ENCODE measurements at regions not wholly inside any gene's neighbourhood (a gene's known extent, or its start where the extent isn't known, plus 50 kb on each side); places are given as distances from the start of the nearest gene placed in this dataset.

- no peak overlapping the region for H3K4me3 ChIP-seq (ENCODE audit: low read depth, low read length)
Observed at GRCh38 chr9:91483835-91484234, 60.2 kb upstream of the NFIL3 start.

DNA sequence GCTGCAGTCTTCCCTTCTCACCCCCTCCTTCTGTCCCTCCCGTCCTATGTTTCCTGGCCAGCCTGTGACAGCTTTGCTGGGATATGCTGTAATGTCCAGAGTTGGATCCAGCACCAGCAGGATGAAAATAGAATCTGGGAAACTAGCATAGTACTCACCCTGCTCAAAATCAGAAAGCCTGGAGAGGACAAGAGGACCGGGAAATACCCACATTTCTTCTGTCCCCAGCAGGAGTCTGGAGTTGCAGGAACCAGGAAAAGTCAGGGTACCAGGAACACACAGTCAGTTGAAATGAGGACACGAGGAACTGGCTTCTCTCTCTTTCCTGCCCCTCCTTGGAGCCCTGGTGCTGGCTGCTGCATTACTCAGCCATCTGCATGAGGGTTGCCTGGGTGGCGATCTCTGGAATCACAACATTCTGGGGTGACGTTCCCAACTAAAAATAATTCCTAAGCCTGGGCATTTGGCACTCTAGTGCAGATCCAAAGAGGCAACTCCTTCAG, 59.6 kb upstream of the NFIL3 start:
- no peak for DNase-seq (ENCODE audit: low read depth)
- no peak overlapping the region for H3K4me3 ChIP-seq (ENCODE audit: low read depth, low read length)
- TF ChIP-seq, protein P1, sequence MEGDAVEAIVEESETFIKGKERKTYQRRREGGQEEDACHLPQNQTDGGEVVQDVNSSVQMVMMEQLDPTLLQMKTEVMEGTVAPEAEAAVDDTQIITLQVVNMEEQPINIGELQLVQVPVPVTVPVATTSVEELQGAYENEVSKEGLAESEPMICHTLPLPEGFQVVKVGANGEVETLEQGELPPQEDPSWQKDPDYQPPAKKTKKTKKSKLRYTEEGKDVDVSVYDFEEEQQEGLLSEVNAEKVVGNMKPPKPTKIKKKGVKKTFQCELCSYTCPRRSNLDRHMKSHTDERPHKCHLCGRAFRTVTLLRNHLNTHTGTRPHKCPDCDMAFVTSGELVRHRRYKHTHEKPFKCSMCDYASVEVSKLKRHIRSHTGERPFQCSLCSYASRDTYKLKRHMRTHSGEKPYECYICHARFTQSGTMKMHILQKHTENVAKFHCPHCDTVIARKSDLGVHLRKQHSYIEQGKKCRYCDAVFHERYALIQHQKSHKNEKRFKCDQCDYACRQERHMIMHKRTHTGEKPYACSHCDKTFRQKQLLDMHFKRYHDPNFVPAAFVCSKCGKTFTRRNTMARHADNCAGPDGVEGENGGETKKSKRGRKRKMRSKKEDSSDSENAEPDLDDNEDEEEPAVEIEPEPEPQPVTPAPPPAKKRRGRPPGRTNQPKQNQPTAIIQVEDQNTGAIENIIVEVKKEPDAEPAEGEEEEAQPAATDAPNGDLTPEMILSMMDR (IDR thresholded peaks at IDR 0.05; ENCODE audit: control insufficient read depth, extremely low read depth, insufficient read depth) = no peak

More at GRCh38 chr9:91483835-91484234, 60.2 kb upstream of the NFIL3 start:
- TF ChIP-seq, protein P1 (IDR thresholded peaks at IDR 0.05; ENCODE audit: control insufficient read depth, extremely low read depth, insufficient read depth) = no peak
- no peak for DNase-seq (ENCODE audit: low read depth)

GRCh38 chr9:91481972-91482371, 58.3 kb upstream of the NFIL3 start:
- TF ChIP-seq, protein P1 (IDR thresholded peaks at IDR 0.05; ENCODE audit: control insufficient read depth, extremely low read depth, insufficient read depth) = no peak
- H3K4me3 ChIP-seq (ENCODE audit: low read depth, low read length) = no peak overlapping the region
- DNase-seq (ENCODE audit: low read depth) = no peak

- H3K4me3 ChIP-seq (ENCODE audit: low read depth, low read length) = no peak overlapping the region
- TF ChIP-seq, protein P1 (IDR thresholded peaks at IDR 0.05; ENCODE audit: control insufficient read depth, extremely low read depth, insufficient read depth) = no peak
- no peak for DNase-seq (ENCODE audit: low read depth)
Observed at GRCh38 chr9:91477106-91477505, 53.5 kb upstream of the NFIL3 start.

- no peak overlapping the region for H3K4me3 ChIP-seq (ENCODE audit: low read depth, low read length)
- DNase-seq (ENCODE audit: low read depth) = no peak
- TF ChIP-seq, protein P1 (IDR thresholded peaks at IDR 0.05; ENCODE audit: control insufficient read depth, extremely low read depth, insufficient read depth) = no peak
Observed at GRCh38 chr9:91474656-91475055, 51.0 kb upstream of the NFIL3 start.

Measured in LNCaP clone FGC (cell line).